ENCODE measurements at regions not wholly inside any gene's neighbourhood (a gene's known extent, or its start where the extent isn't known, plus 50 kb on each side); places are given as distances from the start of the nearest gene placed in this dataset.
"Not testable (repeated sequence)": the region's sequence is repeated elsewhere in the genome, so short reads cannot be mapped to it uniquely, and the experiment has no call there.

- DNase-seq, result no peak
These were observed 648.5 kb upstream of the NR2F2 start for GRCh38 chr15:95681836-95682544.

DNA sequence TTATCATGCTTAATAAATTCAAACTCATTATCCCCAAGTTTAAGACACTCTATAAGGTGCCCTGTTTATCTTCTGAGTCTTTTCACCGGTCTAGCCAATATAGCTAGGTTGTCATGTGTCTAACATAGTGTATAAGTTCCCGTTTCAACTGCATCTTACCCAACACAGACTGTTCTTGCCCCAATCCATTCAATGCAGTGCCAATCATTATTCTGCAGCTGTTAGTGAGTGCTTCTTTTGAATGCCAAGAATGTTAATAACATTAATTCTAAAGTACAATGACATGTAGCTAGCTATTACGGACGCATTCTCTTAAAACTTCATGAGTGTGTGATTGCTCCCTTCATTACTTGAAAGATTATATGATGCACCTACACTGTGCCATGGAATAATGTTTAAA, 646.4 kb upstream of the NR2F2 start:
- no peak for DNase-seq

DNA sequence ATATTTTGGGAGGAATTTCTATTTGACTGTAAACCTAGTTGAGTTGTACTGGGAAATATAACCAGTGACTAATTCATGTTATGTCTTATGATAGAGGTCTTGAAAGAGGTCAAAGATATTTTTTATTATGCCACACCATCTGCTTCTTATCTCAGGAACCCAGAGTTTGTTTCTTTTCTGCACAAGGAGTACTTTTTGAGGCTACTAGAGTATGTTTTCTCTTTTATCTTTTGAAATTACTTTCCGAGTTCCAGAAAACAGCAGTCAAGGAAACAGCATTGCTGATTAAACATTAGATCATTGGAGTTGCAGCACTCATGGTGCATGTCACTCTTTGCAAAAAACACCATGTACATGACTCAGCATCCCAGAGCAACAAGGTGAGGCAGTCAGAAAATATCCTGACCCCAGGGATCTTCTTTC, 645.8 kb upstream of the NR2F2 start:
- no peak for DNase-seq

GRCh38 chr15:95687061-95687460, 643.4 kb upstream of the NR2F2 start:
- no peak for DNase-seq

DNA sequence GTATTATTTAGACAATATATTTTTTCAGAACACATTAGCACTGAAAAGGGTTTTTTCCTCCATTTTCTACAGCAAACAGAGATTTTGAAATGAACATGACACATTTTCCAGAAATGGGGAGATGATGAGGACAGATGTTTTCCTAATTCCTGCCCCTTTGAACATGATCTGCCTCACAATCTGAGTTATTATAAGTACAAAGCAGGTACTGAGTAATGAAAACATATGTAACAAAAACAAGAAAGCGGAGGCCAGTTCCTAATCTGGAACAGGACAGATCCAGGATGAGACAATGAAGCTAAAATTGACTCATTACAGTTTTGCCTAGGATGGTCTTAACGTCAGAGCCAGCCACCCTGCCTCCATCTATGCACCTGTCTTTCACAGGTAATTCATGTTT, 642.8 kb upstream of the NR2F2 start:
- DNase-seq, result no peak

- DNase-seq, result no peak
These were observed 639.7 kb upstream of the NR2F2 start for GRCh38 chr15:95690631-95691340.

DNA sequence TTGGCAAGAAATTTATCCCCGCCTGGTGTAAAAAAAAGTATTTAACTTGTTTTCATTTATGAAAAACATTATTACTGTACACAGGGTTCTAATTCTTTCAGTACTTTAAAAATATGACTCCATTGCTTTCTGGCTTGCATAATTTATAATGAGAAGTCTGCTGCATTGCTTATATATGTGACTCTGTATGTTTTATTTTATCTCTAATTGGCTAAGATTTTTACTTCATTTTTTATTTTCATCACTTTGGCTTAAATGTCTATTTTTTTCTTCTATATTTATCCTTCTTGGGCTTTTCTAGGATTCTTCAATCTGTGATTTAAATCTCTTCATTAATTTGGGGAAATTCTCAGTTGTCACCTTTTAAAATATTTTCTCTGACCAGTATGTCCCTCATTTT, 636.6 kb upstream of the NR2F2 start:
- no peak for DNase-seq

GRCh38 chr15:95698230-95698629, 632.3 kb upstream of the NR2F2 start:
- no peak for DNase-seq

- no peak for DNase-seq
These were observed 631.5 kb upstream of the NR2F2 start for GRCh38 chr15:95698951-95699350.

GRCh38 chr15:95699578-95699977, 630.9 kb upstream of the NR2F2 start:
- no peak for DNase-seq

- DNase-seq, result not testable (repeated sequence)
These were observed 629.8 kb upstream of the NR2F2 start for GRCh38 chr15:95700692-95701091.

- DNase-seq, result no peak
These were observed 629.1 kb upstream of the NR2F2 start for GRCh38 chr15:95701410-95701809.

GRCh38 chr15:95709959-95710695, 620.4 kb upstream of the NR2F2 start:
- DNase-seq, result no peak

DNA sequence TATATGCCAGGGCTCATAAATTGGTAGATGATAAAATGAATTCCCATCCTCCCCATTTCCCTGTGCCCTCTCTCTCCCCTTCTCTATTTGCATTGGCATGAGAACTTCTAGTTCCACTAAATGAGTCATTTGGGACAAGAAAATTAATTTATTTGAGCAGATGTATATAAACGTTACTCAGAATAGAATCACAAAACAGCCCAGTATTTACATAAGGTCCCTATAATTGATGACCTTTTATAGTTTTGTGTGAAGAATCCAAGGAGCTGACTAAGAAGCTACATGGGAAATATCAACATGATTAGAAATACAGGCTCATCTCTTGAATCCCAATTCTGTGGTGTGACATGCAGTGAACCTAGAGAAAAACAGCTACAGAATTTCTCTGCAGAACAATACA, 617.7 kb upstream of the NR2F2 start:
- DNase-seq, result no peak

GRCh38 chr15:95713324-95713723, 617.2 kb upstream of the NR2F2 start:
- no peak for DNase-seq

DNA sequence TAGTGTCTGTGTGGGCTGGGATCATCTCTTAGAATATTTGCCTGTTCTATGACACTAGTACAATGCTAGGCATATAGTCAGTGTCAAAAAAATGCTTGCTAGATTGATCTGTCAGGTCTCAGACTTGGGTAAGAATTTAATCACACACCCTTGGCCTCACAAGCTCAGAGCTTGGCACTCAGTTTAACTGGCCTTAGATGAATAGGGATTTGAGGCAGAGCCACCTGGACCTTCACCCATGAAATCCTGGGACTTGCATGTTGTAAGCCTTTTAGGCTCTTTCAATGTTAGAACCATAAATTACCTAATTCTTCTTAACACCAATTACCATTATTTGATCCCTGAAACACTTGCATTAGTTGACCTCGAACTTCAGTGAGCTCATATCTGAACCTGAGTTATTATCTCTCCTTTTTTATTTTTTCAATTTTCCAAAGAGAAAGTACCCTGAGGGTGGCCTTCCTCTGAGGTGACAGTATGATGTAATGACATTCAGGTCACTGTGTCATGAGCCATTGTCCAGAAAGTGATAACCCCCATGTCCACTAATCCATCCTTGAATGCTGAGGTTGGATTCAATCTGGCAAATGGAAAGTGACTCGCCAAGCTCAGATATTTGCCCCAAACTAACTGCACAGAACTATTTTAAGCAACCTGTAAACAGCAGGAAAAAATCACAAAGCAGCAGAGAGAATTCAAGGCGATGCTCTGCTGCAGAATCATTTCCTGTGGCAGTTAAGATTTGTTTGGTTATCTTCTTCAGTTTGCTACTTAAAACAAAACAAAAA, 615.2 kb upstream of the NR2F2 start:
- DNase-seq, result no peak

- no peak for DNase-seq
These were observed 614.4 kb upstream of the NR2F2 start for GRCh38 chr15:95715906-95716656.

GRCh38 chr15:95716708-95717107, 613.8 kb upstream of the NR2F2 start:
- no peak for DNase-seq

- no peak for DNase-seq
These were observed 612.1 kb upstream of the NR2F2 start for GRCh38 chr15:95718441-95718840.

- no peak for DNase-seq
These were observed 605.4 kb upstream of the NR2F2 start for GRCh38 chr15:95724908-95725633.

- no peak for DNase-seq
These were observed 603.6 kb upstream of the NR2F2 start for GRCh38 chr15:95726891-95727290.

GRCh38 chr15:95733931-95734330, 596.6 kb upstream of the NR2F2 start:
- DNase-seq, result no peak

Data from activated T-cell treated with anti-CD3 and anti-CD28 coated beads for 4 hours (primary cell).